ENCODE measurements at regions not wholly inside any gene's neighbourhood (a gene's known extent, or its start where the extent isn't known, plus 50 kb on each side); places are given as distances from the start of the nearest gene placed in this dataset.

GRCh38 chr1:17963513-17963912 lies 144.1 kb upstream of the IGSF21 start:
- H3K4me1 ChIP-seq (ENCODE audit: control insufficient read depth in 1 of 2, insufficient read depth in 2 of 2, low read length in 2 of 2): no peaks in the 10 kb centered on the region
- H3K23ac ChIP-seq (ENCODE audit: low read length): no peak overlapping the region
- H3K79me2 ChIP-seq (ENCODE audit: control insufficient read depth, insufficient read depth, low read length, poor library complexity): no peaks in the 10 kb centered on the region
- H2AFZ ChIP-seq (ENCODE audit: insufficient read depth, low read length, poor library complexity): no peak overlapping the region
- no peak overlapping the region for H3K18ac ChIP-seq (ENCODE audit: low read length)
- WGBS (ENCODE audit: extremely low coverage, insufficient coverage, insufficient read length): no CpG with 5 or more reads among the region's 10 CpGs
- no peak overlapping the region for H2BK5ac ChIP-seq (ENCODE audit: low read depth, low read length, poor library complexity)
- no peak overlapping the region for H3K4me3 ChIP-seq (ENCODE audit: low read depth, low read length)
- no peak overlapping the region for H3K27ac ChIP-seq (ENCODE audit: low read depth, low read length)
- DNase-seq: no peak
- H2AK5ac ChIP-seq (ENCODE audit: low read length): no peak overlapping the region
- no peak overlapping the region for H3K14ac ChIP-seq (ENCODE audit: low read length)
- no peak overlapping the region for H4K91ac ChIP-seq (ENCODE audit: low read depth, low read length)
- H3K4ac ChIP-seq (ENCODE audit: low read depth, low read length): no peak overlapping the region
- H3K36me3 ChIP-seq (ENCODE audit: control insufficient read depth in 1 of 2, insufficient read depth in 2 of 2, low read length in 2 of 2): no peaks in the 10 kb centered on the region
- H4K8ac ChIP-seq (ENCODE audit: low read depth, low read length): no peak overlapping the region
- H3K4me2 ChIP-seq (ENCODE audit: low read length): no peak overlapping the region
- no peaks in the 10 kb centered on the region for H3K27me3 ChIP-seq (ENCODE audit: insufficient read depth, low read length)
- H4K12ac ChIP-seq (ENCODE audit: low read depth, low read length): no peak overlapping the region
- no peak overlapping the region for H2BK120ac ChIP-seq (ENCODE audit: insufficient read depth, low read length, poor library complexity)
- H2BK12ac ChIP-seq (ENCODE audit: low read length): no peak overlapping the region
- H3K9me3 ChIP-seq (ENCODE audit: insufficient read depth, low read depth, low read length): peaks cover 5% of the 10 kb centered on the region
- H3K9ac ChIP-seq (ENCODE audit: low read length): no peak overlapping the region
- no peaks in the 10 kb centered on the region for H3K79me1 ChIP-seq (ENCODE audit: low read length)

GRCh38 chr1:17965515-17966100 lies 142.0 kb upstream of the IGSF21 start:
- no CpG with 5 or more reads among the region's 5 CpGs for WGBS (ENCODE audit: extremely low coverage, insufficient coverage, insufficient read length)

DNA sequence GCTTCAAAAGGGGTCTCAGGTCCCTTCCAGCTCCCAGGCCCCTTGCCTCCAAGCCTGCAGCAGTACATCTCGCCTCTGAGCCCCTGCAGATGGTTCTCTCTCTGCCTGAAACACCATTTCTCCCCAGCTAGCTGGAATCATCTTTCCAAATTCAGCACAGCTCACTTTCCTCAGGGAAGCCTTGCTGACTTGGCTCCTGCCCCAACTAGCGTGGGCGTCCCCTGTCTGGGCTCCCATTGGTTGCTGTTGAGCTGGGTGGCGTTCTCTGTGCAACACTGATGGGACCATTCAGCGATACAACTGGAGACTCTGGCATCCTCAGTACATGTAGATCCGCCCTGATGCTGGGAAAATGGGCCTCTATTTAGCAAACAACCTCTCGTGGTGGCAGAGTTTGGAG lies 141.3 kb upstream of the IGSF21 start:
- no CpG with 5 or more reads among the region's 7 CpGs for WGBS (ENCODE audit: extremely low coverage, insufficient coverage, insufficient read length)
- H2BK5ac ChIP-seq (ENCODE audit: low read depth, low read length, poor library complexity): no peak overlapping the region
- no peak overlapping the region for H2BK120ac ChIP-seq (ENCODE audit: insufficient read depth, low read length, poor library complexity)

More at GRCh38 chr1:17965515-17966100, 142.0 kb upstream of the IGSF21 start:
- Histone ChIP-seq H3K36me3 (ENCODE audit: control insufficient read depth in 1 of 2, insufficient read depth in 2 of 2, low read length in 2 of 2) (no peaks in the 10 kb centered on the region), H3K14ac (ENCODE audit: low read length) (no peak overlapping the region), H3K18ac (ENCODE audit: low read length) (no peak overlapping the region), H4K91ac (ENCODE audit: low read depth, low read length) (no peak overlapping the region), H3K27me3 (ENCODE audit: insufficient read depth, low read length) (no peaks in the 10 kb centered on the region), H3K27ac (ENCODE audit: low read depth, low read length) (no peak overlapping the region), H3K4me3 (ENCODE audit: low read depth, low read length) (no peak overlapping the region), H3K79me2 (ENCODE audit: control insufficient read depth, insufficient read depth, low read length, poor library complexity) (no peaks in the 10 kb centered on the region), H3K9ac (ENCODE audit: low read length) (no peak overlapping the region), H4K8ac (ENCODE audit: low read depth, low read length) (no peak overlapping the region), H3K79me1 (ENCODE audit: low read length) (no peaks in the 10 kb centered on the region), H4K12ac (ENCODE audit: low read depth, low read length) (no peak overlapping the region), H3K9me3 (ENCODE audit: insufficient read depth, low read depth, low read length) (peaks cover 5% of the 10 kb centered on the region), H2BK12ac (ENCODE audit: low read length) (no peak overlapping the region), H3K4me2 (ENCODE audit: low read length) (no peak overlapping the region), H3K23ac (ENCODE audit: low read length) (no peak overlapping the region), H2AFZ (ENCODE audit: insufficient read depth, low read length, poor library complexity) (no peak overlapping the region), H2BK120ac (ENCODE audit: insufficient read depth, low read length, poor library complexity) (no peak overlapping the region), H3K4me1 (ENCODE audit: control insufficient read depth in 1 of 2, insufficient read depth in 2 of 2, low read length in 2 of 2) (no peaks in the 10 kb centered on the region), H3K4ac (ENCODE audit: low read depth, low read length) (no peak overlapping the region), H2AK5ac (ENCODE audit: low read length) (no peak overlapping the region), H2BK5ac (ENCODE audit: low read depth, low read length, poor library complexity) (no peak overlapping the region)
- no peak for DNase-seq

DNA sequence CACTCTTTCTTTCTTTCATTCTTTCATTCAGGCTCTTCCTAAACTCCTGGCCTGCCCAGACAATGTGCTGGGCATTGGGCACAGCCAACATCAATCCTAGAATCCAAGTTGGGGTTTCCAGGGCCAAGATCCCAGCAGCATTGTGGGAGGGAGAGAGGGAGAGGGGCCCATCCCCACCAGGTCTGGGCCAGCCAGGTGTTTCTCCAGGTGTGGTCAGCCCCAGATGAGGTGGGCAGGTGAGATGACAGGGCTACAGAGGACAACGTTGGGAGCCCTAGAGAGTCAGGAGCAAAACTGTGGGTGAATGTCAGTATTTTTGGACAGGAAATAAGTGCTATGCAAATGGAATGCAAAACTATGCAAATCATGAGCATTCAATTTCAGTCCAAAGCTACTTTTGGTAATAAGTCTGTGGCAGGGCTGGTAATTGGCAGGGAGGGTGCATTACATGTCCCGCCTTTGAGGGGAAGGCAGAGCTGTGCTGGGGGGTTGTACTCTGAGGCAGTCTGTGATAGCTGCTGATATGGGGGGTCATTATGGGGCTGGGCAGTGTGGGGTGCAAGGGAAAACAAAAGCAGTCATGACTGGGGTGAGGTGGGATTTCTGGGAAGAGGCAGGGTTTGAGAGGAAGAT lies 139.9 kb upstream of the IGSF21 start:
- H4K91ac ChIP-seq (ENCODE audit: low read depth, low read length): no peak overlapping the region
- H3K27me3 ChIP-seq (ENCODE audit: insufficient read depth, low read length): no peaks in the 10 kb centered on the region
- H3K79me2 ChIP-seq (ENCODE audit: control insufficient read depth, insufficient read depth, low read length, poor library complexity): no peaks in the 10 kb centered on the region
- no peak overlapping the region for H3K4me2 ChIP-seq (ENCODE audit: low read length)
- H3K9me3 ChIP-seq (ENCODE audit: insufficient read depth, low read depth, low read length): peaks cover 7% of the 10 kb centered on the region
- no peak overlapping the region for H3K4ac ChIP-seq (ENCODE audit: low read depth, low read length)
- H2BK120ac ChIP-seq (ENCODE audit: insufficient read depth, low read length, poor library complexity): no peak overlapping the region
- H4K8ac ChIP-seq (ENCODE audit: low read depth, low read length): no peak overlapping the region
- no peak overlapping the region for H2BK12ac ChIP-seq (ENCODE audit: low read length)
- no peak overlapping the region for H3K14ac ChIP-seq (ENCODE audit: low read length)
- no peak overlapping the region for H3K9ac ChIP-seq (ENCODE audit: low read length)
- H3K23ac ChIP-seq (ENCODE audit: low read length): no peak overlapping the region
- no peaks in the 10 kb centered on the region for H3K79me1 ChIP-seq (ENCODE audit: low read length)
- WGBS (ENCODE audit: extremely low coverage, insufficient coverage, insufficient read length): no CpG with 5 or more reads among the region's 2 CpGs
- no peak overlapping the region for H4K12ac ChIP-seq (ENCODE audit: low read depth, low read length)
- H3K4me3 ChIP-seq (ENCODE audit: low read depth, low read length): no peak overlapping the region
- no peak overlapping the region for H3K27ac ChIP-seq (ENCODE audit: low read depth, low read length)
- no peak overlapping the region for H2AK5ac ChIP-seq (ENCODE audit: low read length)
- no peaks in the 10 kb centered on the region for H3K36me3 ChIP-seq (ENCODE audit: control insufficient read depth in 1 of 2, insufficient read depth in 2 of 2, low read length in 2 of 2)
- H2AFZ ChIP-seq (ENCODE audit: insufficient read depth, low read length, poor library complexity): no peak overlapping the region
- H2BK5ac ChIP-seq (ENCODE audit: low read depth, low read length, poor library complexity): no peak overlapping the region
- no peak for DNase-seq
- H3K18ac ChIP-seq (ENCODE audit: low read length): no peak overlapping the region
- H3K4me1 ChIP-seq (ENCODE audit: control insufficient read depth in 1 of 2, insufficient read depth in 2 of 2, low read length in 2 of 2): no peaks in the 10 kb centered on the region

More for the DNA sequence above, 141.3 kb upstream of the IGSF21 start:
- Histone ChIP-seq H3K18ac (ENCODE audit: low read length) (no peak overlapping the region), H3K4me2 (ENCODE audit: low read length) (no peak overlapping the region), H3K23ac (ENCODE audit: low read length) (no peak overlapping the region), H2BK12ac (ENCODE audit: low read length) (no peak overlapping the region), H3K79me2 (ENCODE audit: control insufficient read depth, insufficient read depth, low read length, poor library complexity) (no peaks in the 10 kb centered on the region), H4K8ac (ENCODE audit: low read depth, low read length) (no peak overlapping the region), H3K4me3 (ENCODE audit: low read depth, low read length) (no peak overlapping the region), H3K27me3 (ENCODE audit: insufficient read depth, low read length) (no peaks in the 10 kb centered on the region), H2AK5ac (ENCODE audit: low read length) (no peak overlapping the region), H2AFZ (ENCODE audit: insufficient read depth, low read length, poor library complexity) (no peak overlapping the region), H4K12ac (ENCODE audit: low read depth, low read length) (no peak overlapping the region), H3K14ac (ENCODE audit: low read length) (no peak overlapping the region), H3K36me3 (ENCODE audit: control insufficient read depth in 1 of 2, insufficient read depth in 2 of 2, low read length in 2 of 2) (no peaks in the 10 kb centered on the region), H3K9ac (ENCODE audit: low read length) (no peak overlapping the region), H3K9me3 (ENCODE audit: insufficient read depth, low read depth, low read length) (peaks cover 7% of the 10 kb centered on the region), H3K27ac (ENCODE audit: low read depth, low read length) (no peak overlapping the region), H3K4ac (ENCODE audit: low read depth, low read length) (no peak overlapping the region), H3K4me1 (ENCODE audit: control insufficient read depth in 1 of 2, insufficient read depth in 2 of 2, low read length in 2 of 2) (no peaks in the 10 kb centered on the region), H3K79me1 (ENCODE audit: low read length) (no peaks in the 10 kb centered on the region), H4K91ac (ENCODE audit: low read depth, low read length) (no peak overlapping the region)
- DNase-seq: no peak

Measured in trophoblast cell (in vitro differentiated cells and primary cell).